Transverse colon (tissue), 4 donors: ENCODE measurements at regions not wholly inside any gene's neighbourhood (a gene's known extent, or its start where the extent isn't known, plus 50 kb on each side); places are given as distances from the start of the nearest gene placed in this dataset.

Experiments used
- EP300 ChIP-seq: sonication (generic); formaldehyde crosslinking; IDR thresholded peaks from one replicate; pipeline ENCODE4 v1.6.1; 2017; ENCODE audit warnings: antibody characterized with exemption, low read depth
- POLR2A ChIP-seq: fragments of 450-650 bp; IDR thresholded peaks from one replicate; pipeline ENCODE4 v1.6.1; 2016; ENCODE audit warnings: antibody characterized with exemption, mild to moderate bottlenecking, moderate library complexity
- POLR2AphosphoS5 ChIP-seq, 3 donors: sonication (generic); formaldehyde crosslinking; IDR thresholded peaks; one replicate each; pipeline ENCODE4 v1.6.1; 2016; ENCODE audit warnings: antibody characterized with exemption in 3 of 3
- TF ChIP-seq, protein P1 (sequence below), 5 experiments: fragments of 200-600 bp in 3 of 5; fragments of 450-650 bp in 2 of 5; sonication (generic) in 3 of 5; IDR thresholded peaks; 1 replicate in 2 of 5; 2 replicates in 3 of 5; pipeline ENCODE4 v1.5.1; 2016 to 2017; ENCODE audit warnings: antibody characterized with exemption in 5 of 5, inconsistent platforms in 3 of 5, mild to moderate bottlenecking in 2 of 5, moderate library complexity in 1 of 5

DNA sequence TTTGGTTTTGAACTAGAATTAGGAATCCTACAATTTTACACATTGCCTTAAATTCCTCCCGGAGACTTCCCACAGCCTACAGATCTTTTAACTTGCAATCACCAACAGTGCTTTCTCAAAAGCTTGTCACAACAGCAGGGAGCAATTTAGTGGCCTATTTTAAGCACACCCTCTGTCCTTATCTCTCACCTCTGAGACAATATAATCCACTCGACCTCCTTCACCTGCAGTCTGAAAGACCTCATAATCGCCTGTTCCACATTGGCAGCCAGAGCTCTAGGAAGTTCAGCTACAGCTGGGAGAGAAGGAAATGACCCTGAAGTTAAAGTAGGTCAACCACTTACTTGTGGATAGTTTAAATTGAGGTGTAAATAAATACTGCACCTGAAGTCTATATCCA, 249.7 kb upstream of the DLGAP1 start:
- TF ChIP-seq, protein P1, sequence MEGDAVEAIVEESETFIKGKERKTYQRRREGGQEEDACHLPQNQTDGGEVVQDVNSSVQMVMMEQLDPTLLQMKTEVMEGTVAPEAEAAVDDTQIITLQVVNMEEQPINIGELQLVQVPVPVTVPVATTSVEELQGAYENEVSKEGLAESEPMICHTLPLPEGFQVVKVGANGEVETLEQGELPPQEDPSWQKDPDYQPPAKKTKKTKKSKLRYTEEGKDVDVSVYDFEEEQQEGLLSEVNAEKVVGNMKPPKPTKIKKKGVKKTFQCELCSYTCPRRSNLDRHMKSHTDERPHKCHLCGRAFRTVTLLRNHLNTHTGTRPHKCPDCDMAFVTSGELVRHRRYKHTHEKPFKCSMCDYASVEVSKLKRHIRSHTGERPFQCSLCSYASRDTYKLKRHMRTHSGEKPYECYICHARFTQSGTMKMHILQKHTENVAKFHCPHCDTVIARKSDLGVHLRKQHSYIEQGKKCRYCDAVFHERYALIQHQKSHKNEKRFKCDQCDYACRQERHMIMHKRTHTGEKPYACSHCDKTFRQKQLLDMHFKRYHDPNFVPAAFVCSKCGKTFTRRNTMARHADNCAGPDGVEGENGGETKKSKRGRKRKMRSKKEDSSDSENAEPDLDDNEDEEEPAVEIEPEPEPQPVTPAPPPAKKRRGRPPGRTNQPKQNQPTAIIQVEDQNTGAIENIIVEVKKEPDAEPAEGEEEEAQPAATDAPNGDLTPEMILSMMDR (IDR thresholded peaks at IDR 0.05), result no peak
- TF ChIP-seq POLR2A (no peak), POLR2AphosphoS5 (IDR thresholded peaks at IDR 0.05) (no peak), EP300 (no peak)
